GM12878 (cell line): ENCODE measurements at regions not wholly inside any gene's neighbourhood (a gene's known extent, or its start where the extent isn't known, plus 50 kb on each side); places are given as distances from the start of the nearest gene placed in this dataset.

ENCODE experiments used
- ATAC-seq: fragments of 200-7000 bp; cut with Tn5 transposase; 3 replicates; pipeline ENCODE4 v1.9.1; 2020; ENCODE audit warnings: mild to moderate bottlenecking, moderate library complexity
- BruUV-seq: library from RNA; stranded (reverse); fragments of 400-500 nt; replicated peaks from 2 replicates; lab custom pipeline; 2021; lab: Mats Ljungman, UMichigan
- CTCF ChIA-PET: fragments of 300-600 bp; sonication (Branson Sonifier 250); formaldehyde crosslinking; extraction: SDS; loops from one replicate; lab custom pipeline; 2021; ENCODE audit warnings: inconsistent platforms; lab: Yijun Ruan, JAX
- POLR2A ChIA-PET: fragments of 350-600 bp; formaldehyde crosslinking; extraction: SDS; loops from one replicate; lab custom pipeline; 2021; ENCODE audit warnings: inconsistent platforms; lab: Charles Lee
- RAD21 ChIA-PET: fragments of 300-600 bp; sonication (Branson Sonifier 250); formaldehyde crosslinking; loops from one replicate; lab custom pipeline; 2023; ENCODE audit warnings: antibody characterized with exemption; ENCODE audit not compliant: unreplicated experiment; lab: Charles Lee
- SMC1A ChIA-PET: fragments of 300-600 bp; sonication (Branson Sonifier 250); formaldehyde crosslinking; loops from one replicate; lab custom pipeline; 2023; ENCODE audit not compliant: unreplicated experiment, uncharacterized antibody; lab: Charles Lee
- DNase-seq: peaks from one replicate; pipeline ENCODE4 v3.0.0-alpha.2; 2011; ENCODE audit warnings: low read depth, low spot score
- FAIRE-seq: peaks from 3 replicates; lab custom pipeline; 2011; peaks lifted over from hg19 to GRCh38; lab: Jason Lieb, UNC
- H2AFZ ChIP-seq: 2 replicates; pipeline ENCODE4 v1.6.0; 2011; ENCODE audit warnings: low read depth, low read length, control low read depth; ENCODE audit not compliant: control insufficient read depth
- H3K27ac ChIP-seq: 2 replicates; pipeline ENCODE4 v1.5.1; 2011; ENCODE audit warnings: control low read depth; ENCODE audit not compliant: control insufficient read depth, insufficient read depth
- H3K27me3 ChIP-seq, 2 experiments: replicated peaks in 1 of 2; 2 replicates each; pipeline versions ENCODE4 v1.6.0 to v1.6.1; 2011; ENCODE audit warnings: low read length in 1 of 2; ENCODE audit not compliant: control insufficient read depth in 2 of 2, insufficient read depth in 2 of 2
- H3K36me3 ChIP-seq, 2 experiments: 2 replicates each; pipeline ENCODE4 v1.5.1; 2011; ENCODE audit warnings: low read length in 1 of 2; ENCODE audit not compliant: control insufficient read depth in 2 of 2, insufficient read depth in 2 of 2
- H3K4me1 ChIP-seq: 2 replicates; pipeline ENCODE4 v1.6.1; 2011; ENCODE audit warnings: mild to moderate bottlenecking, low read length, moderate library complexity, mixed read lengths; ENCODE audit not compliant: control insufficient read depth, insufficient read depth
- H3K4me2 ChIP-seq: 2 replicates; pipeline ENCODE4 v1.6.0; 2011; ENCODE audit warnings: control low read depth; ENCODE audit not compliant: control insufficient read depth, insufficient read depth
- H3K4me3 ChIP-seq: fragments of 200-600 bp; sonication (generic); 2 replicates; pipeline ENCODE4 v1.5.1; 2016
- H3K79me2 ChIP-seq: 2 replicates; pipeline ENCODE4 v1.6.0; 2011; ENCODE audit warnings: low read length; ENCODE audit not compliant: control insufficient read depth, insufficient read depth
- H3K9ac ChIP-seq: 2 replicates; pipeline ENCODE4 v1.8.0; 2011; ENCODE audit warnings: low read length, control low read depth, mixed read lengths; ENCODE audit not compliant: control insufficient read depth, insufficient read depth
- H3K9me3 ChIP-seq: replicated peaks from 3 replicates; pipeline ENCODE4 v1.5.1; 2011; ENCODE audit warnings: mild to moderate bottlenecking, low read length; ENCODE audit not compliant: control insufficient read depth, insufficient read depth
- H4K20me1 ChIP-seq: 2 replicates; pipeline ENCODE4 v1.6.0; 2011; ENCODE audit not compliant: control insufficient read depth, insufficient read depth
- BHLHE40 ChIP-seq, 2 experiments: fragments of 450-650 bp in 1 of 2; IDR thresholded peaks; 2 replicates each; pipeline ENCODE4 v1.6.1; 2011 to 2017; ENCODE audit warnings: low read depth in 2 of 2, borderline replicate concordance in 1 of 2, improper control_type of control experiment in 1 of 2, low read length in 1 of 2, mild to moderate bottlenecking in 1 of 2
- CBFB ChIP-seq: IDR thresholded peaks from 2 replicates; pipeline ENCODE4 v1.6.1; 2016; ENCODE audit warnings: antibody characterized with exemption, low read depth
- CBX3 ChIP-seq: fragments of 200-600 bp; sonication (generic); IDR thresholded peaks from 2 replicates; pipeline ENCODE4 v1.6.1; 2016; ENCODE audit warnings: low read depth, borderline replicate concordance
- CHD1 ChIP-seq: IDR thresholded peaks from 2 replicates; pipeline ENCODE4 v1.6.1; 2012; ENCODE audit warnings: low read depth, low read length, improper control_type of control experiment
- CHD2 ChIP-seq: IDR thresholded peaks from 2 replicates; pipeline ENCODE4 v1.6.1; 2011; ENCODE audit warnings: low read depth, low read length, improper control_type of control experiment, borderline replicate concordance
- FOXK2 ChIP-seq: fragments of 450-650 bp; IDR thresholded peaks from 2 replicates; pipeline ENCODE4 v1.6.1; 2017; ENCODE audit warnings: mild to moderate bottlenecking, moderate library complexity
- IKZF1 ChIP-seq: fragments of 450-650 bp; conservative IDR thresholded peaks from 2 replicates; pipeline ENCODE4 v1.6.1; 2017; ENCODE audit warnings: antibody characterized with exemption, mild to moderate bottlenecking
- MTA3 ChIP-seq: IDR thresholded peaks from 2 replicates; pipeline ENCODE4 v1.6.1; 2012; ENCODE audit warnings: low read length, inconsistent platforms, borderline replicate concordance
- MYC ChIP-seq: IDR thresholded peaks from 2 replicates; pipeline ENCODE4 v1.6.1; 2011; ENCODE audit warnings: mild to moderate bottlenecking, low read length, moderate library complexity, inconsistent platforms; ENCODE audit not compliant: insufficient read depth, insufficient replicate concordance, insufficient read length, severe bottlenecking
- NR2F1 ChIP-seq: fragments of 450-650 bp; conservative IDR thresholded peaks from 2 replicates; pipeline ENCODE4 v1.6.1; 2017; ENCODE audit warnings: mild to moderate bottlenecking
- PAX8 ChIP-seq: fragments of 450-650 bp; IDR thresholded peaks from 2 replicates; pipeline ENCODE4 v1.6.1; 2017; ENCODE audit warnings: mild to moderate bottlenecking, moderate library complexity
- RELA ChIP-seq: fragments of 450-650 bp; IDR thresholded peaks from 2 replicates; pipeline ENCODE4 v1.8.0; 2014; ENCODE audit warnings: borderline replicate concordance; ENCODE audit not compliant: partially characterized antibody
- RUNX3 ChIP-seq: IDR thresholded peaks from 2 replicates; pipeline ENCODE4 v1.6.1; 2012; ENCODE audit warnings: low read length, inconsistent platforms
- SIN3A ChIP-seq: IDR thresholded peaks from 2 replicates; pipeline ENCODE4 v1.6.1; 2012; ENCODE audit warnings: low read depth, low read length, improper control_type of control experiment
- STAT1 ChIP-seq: fragments of 450-650 bp; conservative IDR thresholded peaks from 2 replicates; pipeline ENCODE4 v1.6.1; 2014; ENCODE audit warnings: antibody characterized with exemption, mild to moderate bottlenecking
- SUZ12 ChIP-seq: fragments of 200-600 bp; sonication (generic); IDR thresholded peaks from one replicate; pipeline ENCODE4 v1.6.1; 2018; ENCODE audit warnings: antibody characterized with exemption, mild to moderate bottlenecking; ENCODE audit not compliant: unreplicated experiment
- ZBED1 ChIP-seq: IDR thresholded peaks from 2 replicates; pipeline ENCODE4 v1.6.1; 2016; ENCODE audit warnings: borderline replicate concordance
- ZNF217 ChIP-seq: fragments of 450-650 bp; IDR thresholded peaks from 2 replicates; pipeline ENCODE4 v1.6.1; 2017; ENCODE audit warnings: antibody characterized with exemption, mild to moderate bottlenecking
- ZNF274 ChIP-seq: IDR thresholded peaks from one replicate; pipeline ENCODE4 v1.8.0; 2011; ENCODE audit not compliant: insufficient read length, insufficient read depth
- WGBS: methylation state at CpG from one replicate; pipeline ENCODE4 v1.1.6; 2016; ENCODE audit warnings: low lambda C conversion rate; ENCODE audit not compliant: insufficient replicate concordance, insufficient coverage; ENCODE audit errors: missing lambda C conversion rate; 5-methylcytosine and 5-hydroxymethylcytosine counted together
- in situ Hi-C: fragments of 300-500 bp; cut with MboI; formaldehyde crosslinking; loops from 9 replicates; pipeline ENCODE4 v1.14.3; 2018; ENCODE audit warnings: mixed read lengths
- intact Hi-C: fragments of 100-400 bp; cut with micrococcal nuclease; formaldehyde crosslinking; loops from one replicate; pipeline ENCODE4 v1.14.2; 2022; ENCODE audit not compliant: unreplicated experiment

DNA sequence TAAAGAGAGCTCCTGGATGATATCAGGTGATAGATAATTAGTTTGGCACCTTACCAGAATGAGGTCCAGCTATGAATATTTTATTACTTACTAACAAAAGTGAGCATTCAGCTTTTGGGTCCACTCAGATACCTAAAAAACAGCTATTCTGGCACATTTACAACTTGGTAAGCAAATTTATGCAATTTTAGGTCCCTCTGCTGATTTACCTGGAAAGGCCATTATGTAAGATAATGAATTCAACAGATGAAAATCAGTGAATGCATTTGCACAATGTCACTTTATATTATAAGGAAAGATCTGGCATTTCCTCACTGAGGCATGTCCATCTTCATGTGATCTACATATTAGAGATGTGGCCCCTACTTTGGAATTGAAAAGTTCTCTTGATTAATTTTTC, 517.0 kb downstream of the SPRY1 start:
- TF ChIP-seq CHD2 (no peak), NR2F1 (no peak), PAX8 (no peak), FOXK2 (no peak), SIN3A (no peak), MTA3 (no peak)
- ChIA-PET POLR2A (no interaction called here), RAD21 (no interaction called here), SMC1A (no interaction called here), CTCF (no interaction called here)
- H3K4me2 ChIP-seq: no peak overlapping the region
- BruUV-seq: no TSS peak
- no peak overlapping the region for H3K4me3 ChIP-seq
- H3K27ac ChIP-seq: no peak overlapping the region
- H3K4me1 ChIP-seq: no peaks in the 10 kb centered on the region
- FAIRE-seq (no peak), ATAC-seq (no peak), DNase-seq (no peak)
- no peak overlapping the region for H3K9ac ChIP-seq
- H4K20me1 ChIP-seq: no peaks in the 10 kb centered on the region
- in situ Hi-C loops: no loop called here
- intact Hi-C loops: no loop called here
- no peaks in the 10 kb centered on the region for H3K27me3 ChIP-seq
- no peaks in the 10 kb centered on the region for H3K9me3 ChIP-seq
- no peaks in the 10 kb centered on the region for H3K36me3 ChIP-seq
- no peaks in the 10 kb centered on the region for H3K79me2 ChIP-seq
- H2AFZ ChIP-seq: no peak overlapping the region

DNA sequence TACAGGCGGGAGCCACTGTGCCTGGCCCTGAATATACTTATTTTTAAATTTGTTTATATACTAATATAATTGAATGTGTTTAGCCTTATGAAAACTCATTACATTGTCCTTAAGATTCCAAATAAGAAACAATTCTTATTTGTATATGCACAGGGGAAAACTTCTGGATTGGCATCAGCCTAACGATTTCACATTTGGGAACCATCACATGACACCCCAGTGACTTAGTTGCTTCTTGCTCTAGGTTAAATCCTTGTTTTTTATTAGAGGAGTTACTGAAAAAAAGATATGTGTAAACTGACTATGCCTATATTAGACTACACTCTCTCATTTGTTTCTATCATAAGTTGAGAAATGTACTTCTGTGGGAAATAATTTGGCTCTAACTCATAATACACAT, 520.2 kb downstream of the SPRY1 start:
- in situ Hi-C loops (no loop called here), intact Hi-C loops (no loop called here)
- no peak overlapping the region for H2AFZ ChIP-seq
- POLR2A ChIA-PET: no interaction called here
- no TSS peak for BruUV-seq
- H3K9me3 ChIP-seq: no peaks in the 10 kb centered on the region
- no peak for FAIRE-seq
- H3K36me3 ChIP-seq: no peaks in the 10 kb centered on the region
- TF ChIP-seq RELA (no peak), MYC (no peak), SUZ12 (no peak), IKZF1 (no peak), CBX3 (no peak), CHD1 (no peak), ZNF217 (no peak), STAT1 (no peak), CBFB (no peak), ZBED1 (no peak), ZNF274 (no peak), BHLHE40 (IDR thresholded peaks at IDR 0.05; ENCODE audit: borderline replicate concordance in 1 of 2, low read depth in 2 of 2, low read length in 1 of 2) (no peak), RUNX3 (no peak)
- TF ChIP-seq, all 136 proteins: peak for 0
- ChIA-PET SMC1A (no interaction called here), CTCF (interaction anchor here (0.6 kb wide), 1 partner anchor 9 kb away, joined by 3 read pairs; no protein-coding TSS in a partner anchor), RAD21 (no interaction called here)
- no peak overlapping the region for H3K27ac ChIP-seq
- ATAC-seq (no peak), DNase-seq (no peak)
- no peaks in the 10 kb centered on the region for H3K27me3 ChIP-seq
- H3K79me2 ChIP-seq: no peaks in the 10 kb centered on the region
- H4K20me1 ChIP-seq: no peaks in the 10 kb centered on the region
- WGBS: 68% methylated on average over 2 of the region's 2 CpGs
- H3K4me2 ChIP-seq: no peak overlapping the region
- no peak overlapping the region for H3K9ac ChIP-seq
- no peaks in the 10 kb centered on the region for H3K4me1 ChIP-seq
- no peak overlapping the region for H3K4me3 ChIP-seq
